ENCODE measurements at regions not wholly inside any gene's neighbourhood (a gene's known extent, or its start where the extent isn't known, plus 50 kb on each side); places are given as distances from the start of the nearest gene placed in this dataset.

DNA sequence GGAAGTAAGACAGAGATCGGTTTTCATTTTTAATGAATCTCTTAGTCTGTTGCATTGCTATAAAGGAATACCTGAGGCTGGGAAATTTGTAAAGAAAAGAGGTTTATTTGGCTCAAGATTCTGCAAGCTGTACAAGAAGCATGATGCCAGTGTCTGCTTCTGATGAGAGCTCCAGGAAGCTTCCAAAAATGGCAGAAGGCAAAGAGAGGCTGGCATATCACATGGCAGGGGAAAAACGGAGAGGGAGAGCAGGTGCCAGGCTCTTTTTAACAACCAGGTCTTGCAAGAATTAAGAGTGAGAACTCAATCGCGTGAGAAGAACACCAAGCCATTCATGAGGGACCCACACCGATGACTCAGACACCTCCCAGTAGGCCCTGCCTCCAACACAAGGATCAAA is 125.0 kb upstream of the THSD7A start:
- BruUV-seq (replicated peaks): no TSS peak
- no peaks in the 10 kb centered on the region for H3K36me3 ChIP-seq (ENCODE audit: low read depth)
- ChIA-PET POLR2A (ENCODE audit: unreplicated experiment) (no interaction called here), CTCF (no interaction called here)
- no peak overlapping the region for H3K27ac ChIP-seq
- no peak overlapping the region for H3K4me2 ChIP-seq
- H2AFZ ChIP-seq: no peak overlapping the region
- H3K4me1 ChIP-seq (replicated peaks; ENCODE audit: insufficient read depth): no peaks in the 10 kb centered on the region
- no peaks in the 10 kb centered on the region for H3K9me2 ChIP-seq (ENCODE audit: insufficient read depth)
- H3K79me2 ChIP-seq (ENCODE audit: low read depth): no peaks in the 10 kb centered on the region
- TF ChIP-seq, protein P1, sequence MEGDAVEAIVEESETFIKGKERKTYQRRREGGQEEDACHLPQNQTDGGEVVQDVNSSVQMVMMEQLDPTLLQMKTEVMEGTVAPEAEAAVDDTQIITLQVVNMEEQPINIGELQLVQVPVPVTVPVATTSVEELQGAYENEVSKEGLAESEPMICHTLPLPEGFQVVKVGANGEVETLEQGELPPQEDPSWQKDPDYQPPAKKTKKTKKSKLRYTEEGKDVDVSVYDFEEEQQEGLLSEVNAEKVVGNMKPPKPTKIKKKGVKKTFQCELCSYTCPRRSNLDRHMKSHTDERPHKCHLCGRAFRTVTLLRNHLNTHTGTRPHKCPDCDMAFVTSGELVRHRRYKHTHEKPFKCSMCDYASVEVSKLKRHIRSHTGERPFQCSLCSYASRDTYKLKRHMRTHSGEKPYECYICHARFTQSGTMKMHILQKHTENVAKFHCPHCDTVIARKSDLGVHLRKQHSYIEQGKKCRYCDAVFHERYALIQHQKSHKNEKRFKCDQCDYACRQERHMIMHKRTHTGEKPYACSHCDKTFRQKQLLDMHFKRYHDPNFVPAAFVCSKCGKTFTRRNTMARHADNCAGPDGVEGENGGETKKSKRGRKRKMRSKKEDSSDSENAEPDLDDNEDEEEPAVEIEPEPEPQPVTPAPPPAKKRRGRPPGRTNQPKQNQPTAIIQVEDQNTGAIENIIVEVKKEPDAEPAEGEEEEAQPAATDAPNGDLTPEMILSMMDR (conservative IDR thresholded peaks at IDR 0.05): no peak
- TF ChIP-seq EZH2 (IDR thresholded peaks at IDR 0.05; ENCODE audit: low read depth): no peak
- no peak overlapping the region for H3K4me3 ChIP-seq
- no peaks in the 10 kb centered on the region for H3K9me3 ChIP-seq (ENCODE audit: insufficient read depth, low read depth)
- no peaks in the 10 kb centered on the region for H3K27me3 ChIP-seq (ENCODE audit: insufficient read depth, low read depth)
- H3F3A ChIP-seq (ENCODE audit: insufficient read depth, low read depth): no peaks in the 10 kb centered on the region
- DNase-seq: no peak
- H4K20me1 ChIP-seq (ENCODE audit: insufficient read depth): no peaks in the 10 kb centered on the region
- intact Hi-C loops (cut with micrococcal nuclease; ENCODE audit: unreplicated experiment): no loop called here

DNA sequence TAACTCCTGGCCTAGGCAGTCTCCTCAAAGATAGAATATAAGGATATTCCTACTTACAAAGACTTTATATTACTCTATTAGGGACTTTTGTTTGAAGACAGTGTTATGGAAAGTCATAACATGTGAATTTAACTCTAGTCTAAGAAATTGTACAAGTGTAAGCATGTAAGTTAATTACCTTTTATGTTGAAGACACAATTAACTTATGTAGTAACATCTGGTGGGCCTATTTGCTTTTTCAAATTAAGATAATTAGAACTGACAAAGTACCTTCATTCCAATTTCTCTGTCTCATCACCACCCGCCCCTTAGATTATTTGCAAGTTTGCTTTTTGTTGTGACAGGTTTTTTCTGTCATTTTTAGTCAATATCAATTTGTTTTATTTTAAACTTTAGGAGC is 126.0 kb upstream of the THSD7A start:
- TF ChIP-seq, protein P1 (conservative IDR thresholded peaks at IDR 0.05): no peak
- no peak for TF ChIP-seq EZH2 (IDR thresholded peaks at IDR 0.05; ENCODE audit: low read depth)
- Histone ChIP-seq H4K20me1 (ENCODE audit: insufficient read depth) (no peaks in the 10 kb centered on the region), H3K79me2 (ENCODE audit: low read depth) (no peaks in the 10 kb centered on the region), H3K9me2 (ENCODE audit: insufficient read depth) (no peaks in the 10 kb centered on the region), H2AFZ (no peak overlapping the region), H3F3A (ENCODE audit: insufficient read depth, low read depth) (no peaks in the 10 kb centered on the region), H3K27ac (no peak overlapping the region), H3K27me3 (ENCODE audit: insufficient read depth, low read depth) (no peaks in the 10 kb centered on the region), H3K4me2 (no peak overlapping the region), H3K36me3 (ENCODE audit: low read depth) (no peaks in the 10 kb centered on the region), H3K4me3 (no peak overlapping the region), H3K4me1 (replicated peaks; ENCODE audit: insufficient read depth) (no peaks in the 10 kb centered on the region), H3K9me3 (ENCODE audit: insufficient read depth, low read depth) (no peaks in the 10 kb centered on the region)
- CTCF ChIA-PET: no interaction called here
- no TSS peak for BruUV-seq (replicated peaks)
- POLR2A ChIA-PET (ENCODE audit: unreplicated experiment): interaction anchor here (0.6 kb wide), 1 partner anchor 86 kb away, joined by 4 read pairs; no protein-coding TSS in a partner anchor
- DNase-seq: no peak
- intact Hi-C loops (cut with micrococcal nuclease; ENCODE audit: unreplicated experiment): no loop called here

DNA sequence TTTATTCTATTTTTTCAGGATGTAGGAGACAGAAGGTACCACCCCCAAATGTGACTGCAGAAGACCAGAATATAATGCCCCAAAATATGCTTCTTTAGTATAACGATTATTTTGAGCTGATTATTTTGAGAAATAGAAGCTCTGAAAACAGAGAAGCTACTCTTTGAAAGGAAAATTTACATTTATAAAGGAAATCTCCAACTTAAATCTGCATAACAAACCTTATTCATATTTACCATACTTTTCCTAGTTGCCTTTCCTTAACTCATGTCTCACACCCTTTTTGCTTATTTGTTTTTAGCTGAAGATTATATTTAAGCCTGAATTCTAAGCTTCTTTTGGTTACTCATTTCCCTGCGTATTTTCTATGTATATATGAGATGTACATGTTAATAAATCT is 127.1 kb upstream of the THSD7A start:
- TF ChIP-seq, protein P1 (conservative IDR thresholded peaks at IDR 0.05): no peak
- TF ChIP-seq EZH2 (IDR thresholded peaks at IDR 0.05; ENCODE audit: low read depth): no peak
- Histone ChIP-seq H3K4me2 (no peak overlapping the region), H3K4me1 (replicated peaks; ENCODE audit: insufficient read depth) (no peaks in the 10 kb centered on the region), H3K9me3 (ENCODE audit: insufficient read depth, low read depth) (no peaks in the 10 kb centered on the region), H3K27ac (no peak overlapping the region), H3K4me3 (no peak overlapping the region), H3K36me3 (ENCODE audit: low read depth) (no peaks in the 10 kb centered on the region), H4K20me1 (ENCODE audit: insufficient read depth) (no peaks in the 10 kb centered on the region), H3K79me2 (ENCODE audit: low read depth) (no peaks in the 10 kb centered on the region), H3K27me3 (ENCODE audit: insufficient read depth, low read depth) (no peaks in the 10 kb centered on the region), H3F3A (ENCODE audit: insufficient read depth, low read depth) (no peaks in the 10 kb centered on the region), H3K9me2 (ENCODE audit: insufficient read depth) (no peaks in the 10 kb centered on the region), H2AFZ (no peak overlapping the region)
- DNase-seq: no peak
- no TSS peak for BruUV-seq (replicated peaks)
- ChIA-PET CTCF (no interaction called here), POLR2A (ENCODE audit: unreplicated experiment) (no interaction called here)
- intact Hi-C loops (cut with micrococcal nuclease; ENCODE audit: unreplicated experiment): no loop called here

Data from PC-9 (cell line).